ENCODE measurements at regions not wholly inside any gene's neighbourhood (a gene's known extent, or its start where the extent isn't known, plus 50 kb on each side); places are given as distances from the start of the nearest gene placed in this dataset.

DNA sequence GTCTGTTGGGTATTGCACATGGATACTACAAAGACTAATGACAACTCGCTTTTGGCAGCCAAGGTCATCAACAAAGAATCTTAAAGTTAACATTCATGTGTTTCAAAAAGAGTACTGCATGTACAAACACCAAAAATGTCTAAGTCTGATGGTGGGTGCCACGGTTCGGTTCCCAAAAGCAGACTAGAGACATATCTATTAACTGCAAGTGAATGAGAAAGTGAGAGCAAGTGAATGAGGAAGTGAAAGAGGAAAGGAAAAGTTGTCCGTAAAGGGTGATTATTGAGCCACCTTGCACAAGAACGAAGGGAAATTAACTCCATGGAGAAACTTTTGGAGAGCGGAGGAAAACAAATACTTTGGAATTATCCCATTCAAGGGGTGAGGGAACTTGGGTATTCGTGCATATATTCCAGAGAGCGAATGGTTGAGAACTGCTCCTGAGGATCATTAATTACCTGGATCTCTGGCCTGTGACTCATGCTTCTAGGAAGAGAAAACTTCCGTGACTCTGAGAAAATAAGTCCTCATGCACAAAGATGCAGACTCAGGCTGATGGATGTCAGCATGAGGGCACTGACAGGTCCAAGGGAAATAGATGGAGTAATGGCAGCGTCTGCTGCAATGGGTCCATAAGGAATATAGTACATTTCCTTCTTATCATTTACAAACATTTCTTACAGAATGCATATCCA lies 336.5 kb upstream of the TGFBR2 start:
- H2AK9ac ChIP-seq (replicated peaks; ENCODE audit: low read depth, low read length, poor library complexity), result no peak overlapping the region
- no peak for ATAC-seq (ENCODE audit: low read depth)
- intact Hi-C loops (cut with micrococcal nuclease) (no loop called here), dilution Hi-C loops (cut with HindIII; ENCODE audit: low sequenced_read_pairs, unreplicated experiment) (no loop called here), in situ Hi-C loops (cut with MboI; ENCODE audit: low sequenced_read_pairs) (no loop called here)
- H3K18ac ChIP-seq (ENCODE audit: low read depth, low read length), result no peak overlapping the region
- H3K4ac ChIP-seq (ENCODE audit: low read depth, low read length), result no peak overlapping the region
- H4K91ac ChIP-seq (ENCODE audit: insufficient read depth, low read depth, low read length), result no peak overlapping the region
- DNase-seq, result no peak
- H2BK20ac ChIP-seq (ENCODE audit: low read depth, low read length), result no peak overlapping the region
- no peak overlapping the region for H4K5ac ChIP-seq (ENCODE audit: low read depth, low read length)
- no peaks in the 10 kb centered on the region for H3K27me3 ChIP-seq (ENCODE audit: control insufficient read depth, insufficient read depth, low read length)
- no peak overlapping the region for H3K14ac ChIP-seq (replicated peaks; ENCODE audit: low read depth, low read length)
- WGBS, 2 experiments (ENCODE audit: extremely low coverage in 2 of 2, insufficient read length in 1 of 2), result 100% methylated on average over 3 of the region's 10 CpGs; no CpG with 5 or more reads in 1 of the 2 experiments
- no peak overlapping the region for H3K9ac ChIP-seq (ENCODE audit: low read depth, low read length)
- peaks cover 5% of the 10 kb centered on the region for H3K4me1 ChIP-seq (ENCODE audit: control insufficient read depth, insufficient read depth, low read length)
- no peak overlapping the region for H3K4me2 ChIP-seq (ENCODE audit: low read depth, low read length)
- no peaks in the 10 kb centered on the region for H3K79me1 ChIP-seq (ENCODE audit: low read depth in 1 of 2, low read length in 2 of 2)
- no TSS peak for BruUV-seq (replicated peaks)
- no peak overlapping the region for H2BK15ac ChIP-seq (ENCODE audit: low read depth, low read length)
- H3K27ac ChIP-seq (ENCODE audit: insufficient read depth, low read length), result no peak overlapping the region
- H3K9me1 ChIP-seq (ENCODE audit: insufficient read depth, low read length), result no peaks in the 10 kb centered on the region
- H3K23ac ChIP-seq (ENCODE audit: low read depth, low read length), result no peak overlapping the region
- no peak overlapping the region for H2AK5ac ChIP-seq (ENCODE audit: low read depth, low read length)
- ChIA-PET CTCF (no interaction called here), POLR2A (ENCODE audit: unreplicated experiment) (no interaction called here)
- TF ChIP-seq SMC3 (IDR thresholded peaks at IDR 0.05; ENCODE audit: low read depth, low read length), result no peak
- TF ChIP-seq BHLHE40 (IDR thresholded peaks at IDR 0.05; ENCODE audit: low read depth, low read length), result no peak
- TF ChIP-seq MAFK (IDR thresholded peaks at IDR 0.05; ENCODE audit: low read depth, low read length), result no peak
- TF ChIP-seq CEBPB (IDR thresholded peaks at IDR 0.05; ENCODE audit: low read depth, low read length), result no peak
- TF ChIP-seq MAZ (IDR thresholded peaks at IDR 0.05; ENCODE audit: borderline replicate concordance, low read depth, low read length), result no peak
- no peak for TF ChIP-seq RCOR1 (IDR thresholded peaks at IDR 0.05; ENCODE audit: insufficient replicate concordance, low read length)
- no peak for TF ChIP-seq USF2 (IDR thresholded peaks at IDR 0.05; ENCODE audit: low read depth, low read length)
- H4K20me1 ChIP-seq (ENCODE audit: insufficient read depth, low read length), result no peaks in the 10 kb centered on the region
- H2BK5ac ChIP-seq (ENCODE audit: low read depth, low read length, poor library complexity, severe bottlenecking), result no peak overlapping the region
- no peak overlapping the region for H2BK120ac ChIP-seq (ENCODE audit: low read depth, low read length)
- no peak overlapping the region for H2AFZ ChIP-seq (replicated peaks; ENCODE audit: low read length, poor library complexity)
- 0 out of 2 replicates have a peak, but pooled peaks cover 2% of the 10 kb centered on the region for H3K9me3 ChIP-seq (ENCODE audit: control insufficient read depth, insufficient read depth, low read length)
- H3K36me3 ChIP-seq (ENCODE audit: control insufficient read depth, insufficient read depth, low read length), result no peaks in the 10 kb centered on the region
- H3K4me3 ChIP-seq (ENCODE audit: insufficient read depth, low read depth, low read length), result no peak overlapping the region
- no peak overlapping the region for H3K56ac ChIP-seq (ENCODE audit: extremely low read depth, insufficient read depth, low read length)
- H4K8ac ChIP-seq (ENCODE audit: low read depth in 2 of 2, low read length in 2 of 2), result no peak overlapping the region

All from IMR-90 (cell line).